WTC11 (cell line): ENCODE measurements at regions not wholly inside any gene's neighbourhood (a gene's known extent, or its start where the extent isn't known, plus 50 kb on each side); places are given as distances from the start of the nearest gene placed in this dataset.

ENCODE experiments used
- ATF1 ChIP-seq: sonication (generic); formaldehyde crosslinking; IDR thresholded peaks from 2 replicates; pipeline ENCODE4 v1.8.1; 2023; ENCODE audit warnings: mild to moderate bottlenecking, moderate library complexity, missing genetic modification reagents
- CBFB ChIP-seq: sonication (generic); formaldehyde crosslinking; IDR thresholded peaks from 2 replicates; pipeline ENCODE4 v1.8.1; 2022; ENCODE audit warnings: mild to moderate bottlenecking, low read depth, missing genetic modification reagents
- ESRRA ChIP-seq: sonication (generic); formaldehyde crosslinking; IDR thresholded peaks from 2 replicates; pipeline ENCODE4 v1.8.1; 2022; ENCODE audit warnings: mild to moderate bottlenecking, missing genetic modification reagents, borderline replicate concordance
- NR1H2 ChIP-seq: sonication (generic); formaldehyde crosslinking; IDR thresholded peaks from 2 replicates; pipeline ENCODE4 v1.9.0; 2021; ENCODE audit warnings: mild to moderate bottlenecking, moderate library complexity, missing genetic modification reagents
- TCF7 ChIP-seq: sonication (generic); formaldehyde crosslinking; IDR thresholded peaks from 2 replicates; pipeline ENCODE4 v1.8.0; 2022; ENCODE audit warnings: mild to moderate bottlenecking, low read depth, missing genetic modification reagents, moderate library complexity
- TEAD4 ChIP-seq: sonication (generic); formaldehyde crosslinking; IDR thresholded peaks from 2 replicates; pipeline ENCODE4 v1.8.0; 2022; ENCODE audit warnings: mild to moderate bottlenecking, missing genetic modification reagents
- TF ChIP-seq, protein P1 (sequence below): fragments of 200-600 bp; IDR thresholded peaks from 2 replicates; pipeline ENCODE4 v1.8.0; 2022; ENCODE audit warnings: antibody characterized with exemption
- TF ChIP-seq, protein P2 (sequence below): sonication (generic); formaldehyde crosslinking; IDR thresholded peaks from 2 replicates; pipeline ENCODE4 v1.8.1; 2023; ENCODE audit warnings: mild to moderate bottlenecking, missing genetic modification reagents, moderate library complexity
- TF ChIP-seq, protein P3 (sequence below): sonication (generic); formaldehyde crosslinking; IDR thresholded peaks from 2 replicates; pipeline ENCODE4 v1.8.0; 2022; ENCODE audit warnings: mild to moderate bottlenecking, missing genetic modification reagents
- TF ChIP-seq, protein P4 (sequence below): sonication (generic); formaldehyde crosslinking; IDR thresholded peaks from 2 replicates; pipeline ENCODE4 v1.8.0; 2023; ENCODE audit warnings: mild to moderate bottlenecking, missing genetic modification reagents
- TF ChIP-seq, protein P5 (sequence below): sonication (generic); formaldehyde crosslinking; IDR thresholded peaks from 2 replicates; pipeline ENCODE4 v1.8.1; 2023; ENCODE audit warnings: mild to moderate bottlenecking, missing genetic modification reagents
- TF ChIP-seq, protein P6 (sequence below): sonication (generic); formaldehyde crosslinking; IDR thresholded peaks from 2 replicates; pipeline ENCODE4 v1.8.1; 2022; ENCODE audit warnings: low read depth, missing genetic modification reagents, borderline replicate concordance
- TF ChIP-seq, protein P7 (sequence below): fragments of 250-450 bp; sonication (Bioruptor Pico); IDR thresholded peaks from 2 replicates; pipeline ENCODE4 v1.8.0; 2021; ENCODE audit warnings: mild to moderate bottlenecking
- TF ChIP-seq, protein P8 (sequence below): sonication (generic); formaldehyde crosslinking; conservative IDR thresholded peaks from 2 replicates; pipeline ENCODE4 v1.8.1; 2023; ENCODE audit warnings: mild to moderate bottlenecking, low read depth, missing genetic modification reagents, moderate library complexity

DNA sequence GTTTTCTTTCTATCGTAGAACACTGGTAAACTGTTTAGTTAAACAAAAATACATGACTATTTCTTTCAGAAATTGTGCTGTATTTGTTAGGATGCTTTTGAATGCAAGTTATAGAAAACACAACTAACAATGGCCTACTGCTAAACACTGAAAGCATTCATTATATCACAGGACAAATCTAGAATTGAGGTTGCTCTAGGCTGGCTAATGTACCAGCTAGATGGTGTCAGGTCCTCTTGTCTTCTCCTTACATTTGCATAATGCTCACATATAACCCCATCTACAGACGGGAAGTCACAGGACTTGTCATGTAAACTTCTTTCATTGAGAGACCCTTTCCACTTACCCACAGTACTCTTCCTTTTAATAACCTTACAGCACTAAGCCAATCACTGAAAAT is 586.8 kb downstream of the DSC3 start:
- TF ChIP-seq, protein P1, sequence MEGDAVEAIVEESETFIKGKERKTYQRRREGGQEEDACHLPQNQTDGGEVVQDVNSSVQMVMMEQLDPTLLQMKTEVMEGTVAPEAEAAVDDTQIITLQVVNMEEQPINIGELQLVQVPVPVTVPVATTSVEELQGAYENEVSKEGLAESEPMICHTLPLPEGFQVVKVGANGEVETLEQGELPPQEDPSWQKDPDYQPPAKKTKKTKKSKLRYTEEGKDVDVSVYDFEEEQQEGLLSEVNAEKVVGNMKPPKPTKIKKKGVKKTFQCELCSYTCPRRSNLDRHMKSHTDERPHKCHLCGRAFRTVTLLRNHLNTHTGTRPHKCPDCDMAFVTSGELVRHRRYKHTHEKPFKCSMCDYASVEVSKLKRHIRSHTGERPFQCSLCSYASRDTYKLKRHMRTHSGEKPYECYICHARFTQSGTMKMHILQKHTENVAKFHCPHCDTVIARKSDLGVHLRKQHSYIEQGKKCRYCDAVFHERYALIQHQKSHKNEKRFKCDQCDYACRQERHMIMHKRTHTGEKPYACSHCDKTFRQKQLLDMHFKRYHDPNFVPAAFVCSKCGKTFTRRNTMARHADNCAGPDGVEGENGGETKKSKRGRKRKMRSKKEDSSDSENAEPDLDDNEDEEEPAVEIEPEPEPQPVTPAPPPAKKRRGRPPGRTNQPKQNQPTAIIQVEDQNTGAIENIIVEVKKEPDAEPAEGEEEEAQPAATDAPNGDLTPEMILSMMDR: no peak
- TF ChIP-seq, protein P2, sequence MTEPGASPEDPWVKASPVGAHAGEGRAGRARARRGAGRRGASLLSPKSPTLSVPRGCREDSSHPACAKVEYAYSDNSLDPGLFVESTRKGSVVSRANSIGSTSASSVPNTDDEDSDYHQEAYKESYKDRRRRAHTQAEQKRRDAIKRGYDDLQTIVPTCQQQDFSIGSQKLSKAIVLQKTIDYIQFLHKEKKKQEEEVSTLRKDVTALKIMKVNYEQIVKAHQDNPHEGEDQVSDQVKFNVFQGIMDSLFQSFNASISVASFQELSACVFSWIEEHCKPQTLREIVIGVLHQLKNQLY: no peak
- TF ChIP-seq ATF1 (CRISPR knock-in tag) (no peak), CBFB (CRISPR knock-in tag) (no peak), ESRRA (CRISPR knock-in tag) (no peak), TEAD4 (no peak), NR1H2 (CRISPR knock-in tag) (no peak), TCF7 (CRISPR knock-in tag) (no peak)
- TF ChIP-seq, protein P3, sequence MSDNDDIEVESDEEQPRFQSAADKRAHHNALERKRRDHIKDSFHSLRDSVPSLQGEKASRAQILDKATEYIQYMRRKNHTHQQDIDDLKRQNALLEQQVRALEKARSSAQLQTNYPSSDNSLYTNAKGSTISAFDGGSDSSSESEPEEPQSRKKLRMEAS (CRISPR knock-in tag): no peak
- TF ChIP-seq, protein P4, sequence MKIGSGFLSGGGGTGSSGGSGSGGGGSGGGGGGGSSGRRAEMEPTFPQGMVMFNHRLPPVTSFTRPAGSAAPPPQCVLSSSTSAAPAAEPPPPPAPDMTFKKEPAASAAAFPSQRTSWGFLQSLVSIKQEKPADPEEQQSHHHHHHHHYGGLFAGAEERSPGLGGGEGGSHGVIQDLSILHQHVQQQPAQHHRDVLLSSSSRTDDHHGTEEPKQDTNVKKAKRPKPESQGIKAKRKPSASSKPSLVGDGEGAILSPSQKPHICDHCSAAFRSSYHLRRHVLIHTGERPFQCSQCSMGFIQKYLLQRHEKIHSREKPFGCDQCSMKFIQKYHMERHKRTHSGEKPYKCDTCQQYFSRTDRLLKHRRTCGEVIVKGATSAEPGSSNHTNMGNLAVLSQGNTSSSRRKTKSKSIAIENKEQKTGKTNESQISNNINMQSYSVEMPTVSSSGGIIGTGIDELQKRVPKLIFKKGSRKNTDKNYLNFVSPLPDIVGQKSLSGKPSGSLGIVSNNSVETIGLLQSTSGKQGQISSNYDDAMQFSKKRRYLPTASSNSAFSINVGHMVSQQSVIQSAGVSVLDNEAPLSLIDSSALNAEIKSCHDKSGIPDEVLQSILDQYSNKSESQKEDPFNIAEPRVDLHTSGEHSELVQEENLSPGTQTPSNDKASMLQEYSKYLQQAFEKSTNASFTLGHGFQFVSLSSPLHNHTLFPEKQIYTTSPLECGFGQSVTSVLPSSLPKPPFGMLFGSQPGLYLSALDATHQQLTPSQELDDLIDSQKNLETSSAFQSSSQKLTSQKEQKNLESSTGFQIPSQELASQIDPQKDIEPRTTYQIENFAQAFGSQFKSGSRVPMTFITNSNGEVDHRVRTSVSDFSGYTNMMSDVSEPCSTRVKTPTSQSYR (CRISPR knock-in tag): no peak
- TF ChIP-seq, protein P5, sequence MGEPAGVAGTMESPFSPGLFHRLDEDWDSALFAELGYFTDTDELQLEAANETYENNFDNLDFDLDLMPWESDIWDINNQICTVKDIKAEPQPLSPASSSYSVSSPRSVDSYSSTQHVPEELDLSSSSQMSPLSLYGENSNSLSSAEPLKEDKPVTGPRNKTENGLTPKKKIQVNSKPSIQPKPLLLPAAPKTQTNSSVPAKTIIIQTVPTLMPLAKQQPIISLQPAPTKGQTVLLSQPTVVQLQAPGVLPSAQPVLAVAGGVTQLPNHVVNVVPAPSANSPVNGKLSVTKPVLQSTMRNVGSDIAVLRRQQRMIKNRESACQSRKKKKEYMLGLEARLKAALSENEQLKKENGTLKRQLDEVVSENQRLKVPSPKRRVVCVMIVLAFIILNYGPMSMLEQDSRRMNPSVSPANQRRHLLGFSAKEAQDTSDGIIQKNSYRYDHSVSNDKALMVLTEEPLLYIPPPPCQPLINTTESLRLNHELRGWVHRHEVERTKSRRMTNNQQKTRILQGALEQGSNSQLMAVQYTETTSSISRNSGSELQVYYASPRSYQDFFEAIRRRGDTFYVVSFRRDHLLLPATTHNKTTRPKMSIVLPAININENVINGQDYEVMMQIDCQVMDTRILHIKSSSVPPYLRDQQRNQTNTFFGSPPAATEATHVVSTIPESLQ (CRISPR knock-in tag): no peak
- TF ChIP-seq, protein P6, sequence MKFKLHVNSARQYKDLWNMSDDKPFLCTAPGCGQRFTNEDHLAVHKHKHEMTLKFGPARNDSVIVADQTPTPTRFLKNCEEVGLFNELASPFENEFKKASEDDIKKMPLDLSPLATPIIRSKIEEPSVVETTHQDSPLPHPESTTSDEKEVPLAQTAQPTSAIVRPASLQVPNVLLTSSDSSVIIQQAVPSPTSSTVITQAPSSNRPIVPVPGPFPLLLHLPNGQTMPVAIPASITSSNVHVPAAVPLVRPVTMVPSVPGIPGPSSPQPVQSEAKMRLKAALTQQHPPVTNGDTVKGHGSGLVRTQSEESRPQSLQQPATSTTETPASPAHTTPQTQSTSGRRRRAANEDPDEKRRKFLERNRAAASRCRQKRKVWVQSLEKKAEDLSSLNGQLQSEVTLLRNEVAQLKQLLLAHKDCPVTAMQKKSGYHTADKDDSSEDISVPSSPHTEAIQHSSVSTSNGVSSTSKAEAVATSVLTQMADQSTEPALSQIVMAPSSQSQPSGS: no peak
- TF ChIP-seq, protein P7, sequence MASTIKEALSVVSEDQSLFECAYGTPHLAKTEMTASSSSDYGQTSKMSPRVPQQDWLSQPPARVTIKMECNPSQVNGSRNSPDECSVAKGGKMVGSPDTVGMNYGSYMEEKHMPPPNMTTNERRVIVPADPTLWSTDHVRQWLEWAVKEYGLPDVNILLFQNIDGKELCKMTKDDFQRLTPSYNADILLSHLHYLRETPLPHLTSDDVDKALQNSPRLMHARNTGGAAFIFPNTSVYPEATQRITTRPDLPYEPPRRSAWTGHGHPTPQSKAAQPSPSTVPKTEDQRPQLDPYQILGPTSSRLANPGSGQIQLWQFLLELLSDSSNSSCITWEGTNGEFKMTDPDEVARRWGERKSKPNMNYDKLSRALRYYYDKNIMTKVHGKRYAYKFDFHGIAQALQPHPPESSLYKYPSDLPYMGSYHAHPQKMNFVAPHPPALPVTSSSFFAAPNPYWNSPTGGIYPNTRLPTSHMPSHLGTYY: no peak
- TF ChIP-seq, protein P8, sequence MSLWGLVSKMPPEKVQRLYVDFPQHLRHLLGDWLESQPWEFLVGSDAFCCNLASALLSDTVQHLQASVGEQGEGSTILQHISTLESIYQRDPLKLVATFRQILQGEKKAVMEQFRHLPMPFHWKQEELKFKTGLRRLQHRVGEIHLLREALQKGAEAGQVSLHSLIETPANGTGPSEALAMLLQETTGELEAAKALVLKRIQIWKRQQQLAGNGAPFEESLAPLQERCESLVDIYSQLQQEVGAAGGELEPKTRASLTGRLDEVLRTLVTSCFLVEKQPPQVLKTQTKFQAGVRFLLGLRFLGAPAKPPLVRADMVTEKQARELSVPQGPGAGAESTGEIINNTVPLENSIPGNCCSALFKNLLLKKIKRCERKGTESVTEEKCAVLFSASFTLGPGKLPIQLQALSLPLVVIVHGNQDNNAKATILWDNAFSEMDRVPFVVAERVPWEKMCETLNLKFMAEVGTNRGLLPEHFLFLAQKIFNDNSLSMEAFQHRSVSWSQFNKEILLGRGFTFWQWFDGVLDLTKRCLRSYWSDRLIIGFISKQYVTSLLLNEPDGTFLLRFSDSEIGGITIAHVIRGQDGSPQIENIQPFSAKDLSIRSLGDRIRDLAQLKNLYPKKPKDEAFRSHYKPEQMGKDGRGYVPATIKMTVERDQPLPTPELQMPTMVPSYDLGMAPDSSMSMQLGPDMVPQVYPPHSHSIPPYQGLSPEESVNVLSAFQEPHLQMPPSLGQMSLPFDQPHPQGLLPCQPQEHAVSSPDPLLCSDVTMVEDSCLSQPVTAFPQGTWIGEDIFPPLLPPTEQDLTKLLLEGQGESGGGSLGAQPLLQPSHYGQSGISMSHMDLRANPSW (CRISPR knock-in tag): no peak
